LNCaP clone FGC (cell line): ENCODE measurements at regions not wholly inside any gene's neighbourhood (a gene's known extent, or its start where the extent isn't known, plus 50 kb on each side); places are given as distances from the start of the nearest gene placed in this dataset.
"Not testable (repeated sequence)": the region's sequence is repeated elsewhere in the genome, so short reads cannot be mapped to it uniquely, and the experiment has no call there.

Source experiments
- DNase-seq: peaks from one replicate; pipeline ENCODE4 v3.0.0-alpha.2; 2011; ENCODE audit warnings: low read depth
- H3K4me3 ChIP-seq: 2 replicates; pipeline ENCODE4 v1.5.1; 2011; ENCODE audit warnings: mild to moderate bottlenecking, low read depth, low read length, control low read depth
- TF ChIP-seq, protein P1 (sequence below): IDR thresholded peaks from 2 replicates; pipeline ENCODE4 v1.5.1; 2012; ENCODE audit warnings: mild to moderate bottlenecking; ENCODE audit not compliant: control insufficient read depth, insufficient read depth; ENCODE audit errors: extremely low read depth

DNA sequence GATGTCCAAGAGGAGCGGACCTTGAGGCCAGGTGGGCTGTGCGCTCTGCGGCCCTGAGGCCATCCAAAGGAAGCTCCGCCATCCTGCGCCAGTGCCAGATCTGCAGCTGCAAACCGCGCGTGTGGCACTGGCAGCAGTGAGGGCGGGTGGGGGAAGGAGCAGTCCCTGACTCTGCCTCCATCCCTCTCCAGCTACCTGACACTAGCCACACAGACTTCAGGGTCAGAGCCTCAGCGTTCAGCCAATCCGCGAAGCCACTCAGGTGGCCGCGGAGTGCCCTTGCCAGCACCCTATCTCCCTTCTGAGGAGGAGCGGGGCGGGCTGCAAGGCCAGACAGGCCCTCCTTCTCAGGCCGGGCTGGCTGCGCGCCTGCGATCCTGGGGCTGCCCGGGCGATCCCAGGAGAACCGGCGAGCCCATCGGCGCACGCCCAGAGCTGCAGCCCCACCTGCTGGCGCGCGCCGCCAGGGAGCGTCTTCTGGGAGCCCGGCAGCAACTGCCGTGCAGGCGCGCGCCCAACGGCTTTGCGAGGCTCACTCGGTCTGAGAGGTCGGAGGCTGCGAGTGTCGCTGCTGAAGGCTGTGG lies 867.2 kb downstream of the SPATA31A1 start:
- not testable (repeated sequence) for H3K4me3 ChIP-seq, DNase-seq
- TF ChIP-seq, protein P1, sequence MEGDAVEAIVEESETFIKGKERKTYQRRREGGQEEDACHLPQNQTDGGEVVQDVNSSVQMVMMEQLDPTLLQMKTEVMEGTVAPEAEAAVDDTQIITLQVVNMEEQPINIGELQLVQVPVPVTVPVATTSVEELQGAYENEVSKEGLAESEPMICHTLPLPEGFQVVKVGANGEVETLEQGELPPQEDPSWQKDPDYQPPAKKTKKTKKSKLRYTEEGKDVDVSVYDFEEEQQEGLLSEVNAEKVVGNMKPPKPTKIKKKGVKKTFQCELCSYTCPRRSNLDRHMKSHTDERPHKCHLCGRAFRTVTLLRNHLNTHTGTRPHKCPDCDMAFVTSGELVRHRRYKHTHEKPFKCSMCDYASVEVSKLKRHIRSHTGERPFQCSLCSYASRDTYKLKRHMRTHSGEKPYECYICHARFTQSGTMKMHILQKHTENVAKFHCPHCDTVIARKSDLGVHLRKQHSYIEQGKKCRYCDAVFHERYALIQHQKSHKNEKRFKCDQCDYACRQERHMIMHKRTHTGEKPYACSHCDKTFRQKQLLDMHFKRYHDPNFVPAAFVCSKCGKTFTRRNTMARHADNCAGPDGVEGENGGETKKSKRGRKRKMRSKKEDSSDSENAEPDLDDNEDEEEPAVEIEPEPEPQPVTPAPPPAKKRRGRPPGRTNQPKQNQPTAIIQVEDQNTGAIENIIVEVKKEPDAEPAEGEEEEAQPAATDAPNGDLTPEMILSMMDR: peak; percentile 59

DNA sequence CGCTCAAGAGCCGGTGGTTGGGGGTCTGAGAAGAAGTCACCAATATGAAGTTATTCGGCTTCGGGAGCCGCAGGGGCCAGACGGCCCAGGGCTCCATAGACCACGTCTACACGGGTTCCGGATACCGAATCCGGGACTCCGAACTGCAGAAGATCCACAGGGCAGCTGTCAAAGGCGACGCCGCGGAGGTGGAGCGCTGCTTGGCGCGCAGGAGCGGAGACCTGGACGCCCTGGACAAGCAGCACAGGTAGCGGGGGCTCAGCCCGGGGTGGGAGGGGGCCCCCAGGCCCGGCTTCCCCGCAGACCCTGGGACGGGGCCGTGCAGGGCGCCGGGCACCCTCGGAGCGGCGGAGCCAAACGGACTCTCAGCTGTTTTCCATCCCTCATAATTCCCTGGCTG lies 867.9 kb downstream of the SPATA31A1 start:
- not testable (repeated sequence) for H3K4me3 ChIP-seq, DNase-seq
